ENCODE measurements at regions not wholly inside any gene's neighbourhood (a gene's known extent, or its start where the extent isn't known, plus 50 kb on each side); places are given as distances from the start of the nearest gene placed in this dataset.
"Not testable (repeated sequence)": the region's sequence is repeated elsewhere in the genome, so short reads cannot be mapped to it uniquely, and the experiment has no call there.

- no peak for DNase-seq
Observed at GRCh38 chr3:3433711-3434110, 254.2 kb upstream of the CRBN start.

DNA sequence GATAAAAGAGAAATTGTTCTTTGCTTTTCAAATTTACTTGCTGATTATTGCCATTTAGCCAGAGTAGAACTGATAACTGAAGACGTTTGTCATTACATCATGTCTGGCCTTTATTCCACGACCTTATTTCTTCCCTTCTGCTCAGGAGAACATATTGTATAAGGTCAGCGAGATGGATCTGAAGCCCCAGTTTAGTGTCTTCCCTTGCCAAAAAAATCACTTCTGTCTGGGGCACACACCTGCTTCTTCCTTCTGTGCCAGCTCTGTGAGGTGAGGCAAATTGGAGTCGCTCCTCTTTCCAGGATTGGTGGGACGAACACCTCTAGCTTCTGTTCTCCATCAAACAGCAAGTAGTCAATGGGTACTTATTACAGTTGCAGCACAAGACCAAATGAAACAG, 250.3 kb upstream of the CRBN start:
- no peak for DNase-seq

- DNase-seq, result not testable (repeated sequence)
Observed at GRCh38 chr3:3407707-3408106, 228.2 kb upstream of the CRBN start.

DNA sequence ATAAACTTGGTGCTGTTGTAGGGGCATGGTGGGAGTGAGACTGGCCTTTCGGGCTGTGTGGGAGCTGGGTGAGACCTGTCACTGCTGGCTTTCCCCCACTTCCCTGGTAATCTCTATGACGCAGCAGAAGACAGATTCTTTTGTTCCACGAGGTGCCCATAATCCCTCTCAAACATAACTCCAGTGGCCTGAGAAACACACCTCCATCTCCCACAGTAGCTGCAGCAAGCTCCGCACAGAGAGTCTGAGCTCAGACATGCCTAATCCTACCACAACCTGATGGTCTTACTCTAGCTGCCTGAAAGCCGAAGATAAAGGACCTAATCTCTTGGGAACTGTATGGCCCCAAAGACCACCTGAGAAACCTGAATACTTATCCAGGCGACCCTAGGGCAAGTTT, 225.6 kb upstream of the CRBN start:
- DNase-seq, result no peak

DNA sequence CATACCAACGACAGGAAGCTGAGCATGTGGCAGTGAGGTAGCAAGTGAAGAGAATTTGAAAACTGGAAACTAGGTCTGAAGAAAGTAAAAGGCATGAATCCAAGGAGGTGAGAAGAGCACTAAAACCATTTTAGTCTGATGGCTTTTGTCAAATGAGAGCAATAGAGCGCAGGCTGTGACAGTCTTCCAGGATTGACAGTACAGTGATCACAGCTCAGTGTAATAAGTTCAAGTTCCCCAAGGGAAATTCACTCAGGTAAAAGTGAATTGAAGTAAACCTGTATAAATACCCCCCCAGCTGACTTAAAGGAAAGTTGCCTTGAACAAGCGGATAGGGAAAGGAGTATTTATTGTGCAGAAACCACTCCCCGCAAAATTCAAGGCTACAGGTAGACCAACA, 224.2 kb upstream of the CRBN start:
- DNase-seq, result no peak

- no peak for DNase-seq
Observed at GRCh38 chr3:3392946-3393345, 213.5 kb upstream of the CRBN start.

DNA sequence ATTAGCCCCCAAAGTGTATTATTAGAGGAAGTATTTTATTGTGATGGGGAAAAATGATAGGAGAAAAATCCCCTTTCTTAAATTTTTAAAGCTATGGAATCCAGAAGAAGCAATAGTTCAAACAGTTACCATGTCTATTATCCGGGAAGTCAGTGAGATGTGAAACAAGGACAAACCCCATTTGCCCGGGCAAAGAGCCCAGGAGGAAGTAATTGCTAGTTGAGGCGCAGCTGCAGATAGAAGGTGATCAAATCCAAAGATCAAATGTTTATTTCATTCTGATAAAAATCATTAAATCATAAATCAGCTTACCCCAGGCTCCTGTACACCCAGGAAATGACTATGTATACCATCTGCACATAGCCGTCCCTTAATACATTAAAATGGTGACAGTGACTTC, 204.0 kb upstream of the CRBN start:
- no peak for DNase-seq

DNA sequence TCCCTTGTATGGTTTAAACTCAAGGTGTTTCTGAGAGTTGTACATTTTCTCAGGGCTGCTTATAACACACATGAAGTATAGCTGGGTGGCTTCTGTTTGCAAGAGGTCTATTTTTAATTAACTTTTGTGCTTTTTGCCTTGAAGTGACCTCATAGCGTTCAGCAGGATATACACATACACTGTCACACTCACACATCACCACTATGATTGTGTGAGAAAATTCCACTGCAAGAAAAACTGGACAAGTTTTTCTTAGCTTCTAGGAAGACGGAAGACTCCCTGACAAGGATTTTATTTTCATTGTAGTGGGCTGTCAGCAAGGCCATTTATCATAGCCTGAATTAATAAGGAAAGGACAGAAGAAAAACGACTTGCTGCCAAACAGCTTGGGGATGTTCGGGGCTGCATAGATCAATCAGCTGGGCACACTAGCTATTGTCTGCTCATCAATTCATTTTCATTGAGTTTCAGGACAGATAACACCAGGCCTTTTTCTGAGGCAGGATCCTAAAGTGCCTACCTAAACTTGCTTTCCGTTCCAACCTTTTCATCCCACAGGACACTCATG, 192.8 kb upstream of the CRBN start:
- no peak for DNase-seq

DNA sequence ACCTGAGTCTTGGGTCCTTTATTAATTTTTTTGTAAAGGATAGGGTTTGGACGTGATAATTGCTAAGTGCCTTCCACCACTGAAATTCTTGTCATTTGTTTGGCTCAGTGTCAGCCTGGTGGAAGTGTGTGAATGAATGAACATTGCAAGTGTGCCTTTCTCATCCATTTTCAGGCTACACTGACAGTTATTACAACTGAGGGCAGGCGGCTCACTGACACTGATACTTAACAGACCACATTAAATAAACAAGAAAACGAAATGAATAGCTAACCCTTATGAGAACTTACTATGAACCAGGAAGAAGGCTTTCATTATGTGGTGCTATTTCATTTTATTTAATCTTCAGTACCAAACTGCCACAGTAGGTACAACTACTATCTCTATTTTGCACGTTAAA, 188.8 kb upstream of the CRBN start:
- no peak for DNase-seq

DNA sequence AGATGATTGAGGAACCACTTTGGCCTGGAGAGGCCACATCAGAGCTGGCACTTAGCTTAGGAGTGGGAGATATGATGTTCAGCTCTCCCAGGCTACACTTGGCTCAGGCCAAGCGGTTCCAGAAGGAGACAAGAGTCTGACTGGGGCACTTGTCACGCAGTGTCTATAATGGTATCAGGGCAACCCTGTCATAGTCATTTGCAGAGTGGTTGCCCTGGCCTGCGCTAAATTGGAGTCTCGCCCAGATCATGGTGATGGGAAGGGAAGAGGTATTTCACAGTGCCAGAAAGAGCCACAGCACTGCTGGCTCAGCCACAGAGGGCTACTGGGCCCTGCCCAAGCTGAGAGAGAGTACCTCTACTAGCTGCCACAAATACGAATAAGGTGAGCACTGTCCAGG, 186.9 kb upstream of the CRBN start:
- DNase-seq, result no peak

DNA sequence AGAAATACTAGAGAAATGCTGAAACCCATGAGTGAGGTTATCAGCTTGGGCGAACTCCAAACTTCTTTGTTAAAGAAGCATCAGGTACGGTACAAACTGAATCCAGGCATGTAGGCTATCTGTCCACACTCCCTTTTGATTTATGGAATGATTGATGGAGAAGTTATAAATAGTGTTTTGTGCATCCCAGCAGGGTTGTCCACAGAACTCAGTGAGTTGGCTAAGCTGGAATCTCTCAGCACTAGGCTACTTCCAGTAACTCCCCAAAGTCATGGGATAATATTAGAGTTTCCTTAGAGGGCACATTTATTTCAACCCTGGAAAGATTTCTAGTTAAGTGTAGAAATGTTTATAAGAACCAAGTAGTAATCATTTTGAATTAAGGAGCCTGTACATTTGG, 186.2 kb upstream of the CRBN start:
- no peak for DNase-seq

- no peak for DNase-seq
Observed at GRCh38 chr3:3356846-3357245, 177.4 kb upstream of the CRBN start.

DNA sequence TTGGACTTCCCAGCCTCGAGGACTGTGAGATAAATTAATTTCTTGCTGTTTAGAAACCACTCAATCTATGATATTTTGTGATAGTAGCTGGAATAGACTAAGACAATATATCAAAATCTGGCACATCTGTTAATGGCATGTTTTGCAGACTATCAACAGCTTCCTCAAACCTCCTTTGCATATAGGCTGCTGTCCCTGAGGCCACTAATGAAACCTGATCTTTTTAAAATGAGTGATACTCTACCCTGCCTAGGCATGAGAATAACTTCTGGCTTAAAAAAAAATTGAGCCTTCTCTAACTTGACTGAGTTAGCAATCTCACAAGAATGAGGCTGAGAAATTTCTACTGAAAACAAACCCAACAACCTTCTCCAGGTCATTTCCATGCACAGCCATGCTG, 176.0 kb upstream of the CRBN start:
- no peak for DNase-seq

DNA sequence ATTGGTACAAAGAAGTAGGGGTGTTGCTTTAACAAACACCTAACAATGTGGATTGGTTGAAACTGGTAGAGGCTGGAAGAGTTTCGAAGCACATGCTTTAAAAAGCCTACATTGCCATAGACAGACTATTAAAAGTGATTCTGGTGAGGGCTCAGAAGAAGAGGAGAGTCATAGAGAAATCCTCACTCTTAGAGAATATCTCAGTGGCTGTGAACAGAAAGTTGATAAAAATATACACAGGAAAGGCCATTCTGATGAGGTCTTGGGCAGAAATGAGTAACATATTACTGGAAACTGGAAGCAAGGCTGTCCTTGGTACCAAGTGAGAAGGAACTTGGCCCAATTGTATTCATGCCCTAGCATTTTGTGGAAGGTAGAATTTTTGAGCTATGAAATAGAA, 173.7 kb upstream of the CRBN start:
- DNase-seq, result no peak

- DNase-seq, result no peak
Observed at GRCh38 chr3:3351226-3351625, 171.7 kb upstream of the CRBN start.

DNA sequence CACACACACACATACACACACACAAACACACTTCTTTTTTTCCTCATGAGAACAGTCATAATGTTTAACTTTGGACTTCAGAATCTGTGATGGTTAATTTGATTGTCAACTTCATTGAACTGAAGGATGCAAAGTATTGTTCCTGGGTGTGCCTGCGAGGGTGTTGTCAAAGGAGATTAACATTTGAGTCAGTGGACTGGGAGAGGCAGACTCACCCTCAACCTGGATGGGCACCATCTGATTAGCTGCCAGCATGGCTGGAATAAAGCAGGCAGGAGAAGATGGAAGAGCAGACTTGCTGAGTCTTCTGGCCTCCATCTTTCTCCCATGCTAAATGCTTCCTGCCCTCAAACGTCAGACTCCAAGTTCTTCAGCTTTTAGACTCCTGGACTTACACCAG, 167.6 kb upstream of the CRBN start:
- DNase-seq, result not testable (repeated sequence)

DNA sequence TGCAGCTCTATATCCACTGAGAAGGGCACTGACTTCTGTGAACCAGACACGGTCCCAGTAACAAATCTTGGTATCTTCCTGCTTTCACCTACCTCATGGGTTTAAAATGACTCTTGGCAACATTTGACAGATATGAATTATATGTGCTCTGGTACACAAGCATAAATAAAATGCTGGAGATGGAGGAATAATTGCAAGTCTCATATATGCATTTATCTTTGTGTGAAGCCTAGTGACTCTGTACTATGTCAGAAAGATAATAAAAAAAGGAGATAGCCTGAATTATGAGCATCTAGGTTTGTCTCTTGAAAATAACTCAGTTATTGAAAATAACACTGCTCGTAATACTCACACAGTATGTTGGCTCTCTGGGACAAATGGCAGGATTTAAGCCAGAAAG, 167.1 kb upstream of the CRBN start:
- DNase-seq, result no peak

- no peak for DNase-seq
Observed at GRCh38 chr3:3342141-3342540, 162.7 kb upstream of the CRBN start.

- DNase-seq, result no peak
Observed at GRCh38 chr3:3340965-3341895, 161.7 kb upstream of the CRBN start.

DNA sequence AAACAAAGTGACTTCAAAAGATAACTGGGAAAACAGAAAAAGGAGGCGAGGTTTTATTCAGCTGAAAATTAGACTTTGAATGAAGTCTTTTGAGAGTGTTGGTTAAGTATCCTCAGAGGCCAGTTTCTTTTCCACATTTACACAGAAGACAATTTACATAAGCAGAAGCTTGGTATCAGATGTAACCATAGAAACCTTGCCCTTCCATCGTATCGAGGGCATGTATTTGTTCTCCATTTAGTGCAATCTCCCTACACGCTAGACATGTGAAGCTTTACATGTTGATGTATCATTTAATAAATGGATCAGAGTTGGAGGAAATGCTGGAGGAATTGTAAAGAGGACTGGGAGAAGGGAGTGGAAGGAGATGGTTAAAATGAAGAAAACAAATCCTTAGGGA, 161.0 kb upstream of the CRBN start:
- DNase-seq, result no peak

GRCh38 chr3:3335903-3336302, 156.4 kb upstream of the CRBN start:
- no peak for DNase-seq

DNA sequence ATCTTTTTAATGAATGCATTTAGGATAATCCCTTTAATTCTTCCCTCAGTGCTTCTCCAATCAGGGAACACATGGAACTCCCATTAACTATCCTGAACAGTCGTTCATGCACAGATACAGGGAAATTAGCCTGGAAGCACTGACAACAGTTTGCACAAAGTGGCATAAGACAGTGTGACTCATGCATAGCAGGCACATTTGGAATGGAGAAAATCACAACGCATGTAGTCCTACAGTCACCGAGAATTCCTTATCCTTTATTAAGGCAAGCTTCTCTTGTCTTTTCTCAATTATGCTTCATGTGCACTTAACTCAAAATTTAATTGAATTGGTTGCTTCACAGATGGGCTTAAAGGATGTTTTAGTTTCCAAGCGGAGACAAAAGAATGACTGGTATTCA, 155.0 kb upstream of the CRBN start:
- DNase-seq, result no peak

DNA sequence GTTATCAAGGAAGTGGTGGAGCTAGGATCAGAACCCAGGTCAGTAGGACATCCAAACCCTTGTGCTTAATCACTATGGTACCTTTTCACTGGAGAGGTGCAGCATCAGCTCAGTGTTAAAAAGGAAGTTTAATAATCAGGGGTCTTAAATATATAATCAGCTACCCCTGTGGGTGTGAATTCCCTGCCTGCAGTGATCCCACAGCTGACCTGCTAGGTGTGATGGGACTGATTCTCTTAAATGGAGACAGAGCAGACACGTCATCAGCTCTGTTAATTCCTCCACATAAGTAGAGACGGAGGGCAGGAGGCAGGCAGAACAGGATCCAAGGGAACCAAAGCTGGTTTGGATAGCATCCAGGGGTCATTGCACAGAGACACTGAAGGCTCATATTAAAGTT, 154.1 kb upstream of the CRBN start:
- DNase-seq, result no peak

DNA sequence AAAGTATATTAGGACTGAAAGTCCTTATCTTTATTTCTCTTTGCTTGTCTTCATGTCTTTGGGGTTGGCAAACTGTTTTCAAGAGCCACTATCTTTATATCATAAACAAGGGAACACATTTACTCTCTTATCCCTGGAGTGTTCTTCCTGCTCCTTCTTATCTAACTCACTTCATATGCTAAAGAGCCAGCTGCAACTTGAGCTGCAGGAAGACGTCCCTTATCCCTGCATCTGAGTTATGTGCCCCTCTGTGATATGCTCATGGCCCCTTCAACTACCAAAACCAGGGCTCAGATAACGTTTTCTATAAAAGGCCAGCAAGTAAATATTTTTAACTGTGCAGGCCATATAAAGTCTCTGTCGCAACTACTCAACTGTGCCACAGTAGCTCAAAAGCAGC, 137.0 kb upstream of the CRBN start:
- DNase-seq, result no peak

GRCh38 chr3:3315846-3316245, 136.4 kb upstream of the CRBN start:
- no peak for DNase-seq
